HG03442 (cell line): ENCODE measurements at regions not wholly inside any gene's neighbourhood (a gene's known extent, or its start where the extent isn't known, plus 50 kb on each side); places are given as distances from the start of the nearest gene placed in this dataset.

Experiments used
- ATAC-seq: cut with Tn5 transposase; IDR thresholded peaks from one replicate; pipeline ENCODE4 v1.9.1; 2021; ENCODE audit warnings: mild to moderate bottlenecking, moderate library complexity; ENCODE audit not compliant: unreplicated experiment

DNA sequence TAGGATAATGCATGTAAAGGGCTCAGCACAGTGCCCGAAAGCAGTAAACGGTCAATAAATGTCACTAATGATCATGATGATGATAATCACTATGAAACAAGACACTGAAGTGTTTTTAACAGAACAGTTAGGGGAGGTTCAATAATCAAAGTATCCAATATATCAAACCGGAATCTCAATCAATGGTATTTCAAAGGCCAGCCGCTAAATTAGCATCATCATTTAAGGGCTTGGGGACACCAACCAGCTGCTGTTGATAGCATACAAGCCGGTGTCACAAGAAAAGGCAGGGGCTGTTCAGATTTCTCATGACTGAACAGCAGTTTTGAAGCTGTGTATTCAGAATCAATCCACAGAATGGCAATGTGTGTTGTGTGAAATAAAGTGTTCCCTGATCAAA, 316.0 kb upstream of the NPVF start:
- no peak for ATAC-seq

DNA sequence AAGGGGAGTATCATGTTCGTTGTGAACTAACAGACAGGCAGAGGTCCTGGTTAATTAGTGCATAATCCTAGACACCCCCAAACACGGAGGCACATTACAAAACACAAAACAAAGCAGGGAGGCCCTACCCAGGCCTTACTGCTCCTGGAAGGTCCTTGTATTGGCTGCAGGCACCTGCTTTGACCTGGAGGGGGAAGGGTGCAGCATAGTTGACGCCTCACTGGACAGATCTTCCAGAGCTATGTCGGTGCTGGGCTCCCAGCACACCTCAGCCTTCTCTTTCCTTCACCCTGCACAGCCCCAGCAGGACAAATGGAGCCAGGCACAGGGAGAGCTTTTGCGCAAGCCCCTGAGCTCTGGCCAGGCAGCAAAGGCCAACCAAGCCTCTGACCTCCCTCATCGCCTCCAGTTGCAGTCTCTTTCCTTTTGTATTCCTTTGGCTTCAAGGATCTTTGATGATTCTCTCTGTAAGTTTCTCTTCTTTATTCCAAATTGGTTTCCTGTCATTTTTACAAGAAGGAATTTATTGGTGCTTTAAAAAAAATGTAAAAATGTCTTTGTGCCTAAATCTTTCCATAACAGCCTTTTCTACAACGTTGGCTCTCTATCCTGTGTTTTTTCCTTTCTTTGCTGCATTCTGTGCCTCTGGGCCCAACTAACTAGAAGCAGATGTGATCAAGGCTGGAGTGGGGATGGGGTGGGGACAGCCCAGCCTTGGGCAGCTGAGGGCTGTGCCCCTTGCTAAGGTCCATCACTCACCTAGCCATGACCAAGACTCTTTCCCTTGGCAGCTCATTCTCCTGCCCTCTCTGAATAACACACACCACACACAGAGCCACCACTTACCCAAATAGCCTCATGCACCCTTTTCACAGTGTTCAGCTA, 317.1 kb upstream of the NPVF start:
- ATAC-seq: no peak

DNA sequence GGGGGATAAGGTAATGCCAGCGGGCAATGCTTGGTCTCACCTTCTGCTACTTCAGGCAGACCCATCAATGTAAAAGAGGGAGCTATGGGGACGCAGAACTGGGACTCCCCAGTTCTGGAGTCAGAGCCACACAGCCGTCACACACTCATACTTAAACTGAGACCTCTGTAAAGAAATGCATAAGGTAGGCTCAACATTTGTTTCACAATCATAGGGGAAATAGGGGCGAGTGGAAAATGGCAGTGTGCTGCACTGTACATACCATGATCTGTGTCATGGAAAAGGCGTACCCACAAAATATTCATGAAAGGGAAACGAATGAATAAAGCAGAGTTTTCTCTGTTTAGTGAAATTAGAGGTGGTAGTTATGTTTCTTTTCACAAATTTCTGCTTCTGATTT, 318.0 kb upstream of the NPVF start:
- no peak for ATAC-seq

DNA sequence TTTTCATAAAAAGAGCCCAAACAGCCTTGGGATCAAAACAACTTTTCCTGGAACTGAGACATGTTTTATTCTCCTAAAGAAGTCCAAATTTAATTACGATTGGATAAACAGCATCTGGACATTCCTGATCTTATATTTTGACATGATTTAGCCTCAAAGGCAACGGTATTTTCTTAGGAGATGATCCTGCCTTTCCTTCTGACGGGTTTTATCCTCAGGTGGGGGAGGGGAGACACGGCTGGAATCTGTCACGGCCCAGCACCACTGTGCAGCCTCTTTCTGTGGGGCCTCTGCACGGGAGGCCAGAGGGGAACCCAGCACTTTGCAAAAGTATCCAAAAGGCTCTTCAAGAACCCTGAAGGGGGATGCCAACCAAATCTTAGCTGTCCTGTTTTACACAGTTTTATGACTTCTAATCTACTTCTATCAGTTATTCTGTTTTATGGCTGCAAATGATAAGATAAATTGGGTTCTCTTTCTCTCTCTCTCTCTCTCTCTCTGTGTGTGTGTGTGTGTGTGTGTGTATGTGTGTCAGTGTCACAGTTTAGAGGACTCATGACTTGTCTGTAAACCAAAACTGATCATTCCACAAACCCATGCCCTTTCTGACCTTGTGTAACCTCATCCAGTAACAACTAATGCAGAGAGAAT, 321.1 kb upstream of the NPVF start:
- no peak for ATAC-seq

DNA sequence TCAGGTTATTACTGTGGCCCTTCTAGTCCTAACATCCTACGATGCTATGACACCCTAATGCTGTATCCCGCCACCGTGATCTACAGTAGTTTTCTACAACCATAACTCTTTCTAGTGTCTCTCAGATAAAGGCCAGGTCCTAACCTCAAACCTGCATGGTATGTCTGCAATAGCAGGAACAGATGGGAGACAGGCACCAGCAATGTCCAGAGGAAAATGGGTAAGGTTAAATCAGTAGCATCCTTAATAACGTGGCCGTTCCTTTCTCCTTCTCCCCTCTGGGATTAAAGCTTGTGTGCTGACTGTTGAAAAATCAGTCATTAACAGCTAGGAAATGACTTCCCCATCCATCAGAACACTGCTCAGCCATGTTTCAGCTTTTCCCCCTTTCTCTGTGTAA, 321.9 kb upstream of the NPVF start:
- no peak for ATAC-seq

DNA sequence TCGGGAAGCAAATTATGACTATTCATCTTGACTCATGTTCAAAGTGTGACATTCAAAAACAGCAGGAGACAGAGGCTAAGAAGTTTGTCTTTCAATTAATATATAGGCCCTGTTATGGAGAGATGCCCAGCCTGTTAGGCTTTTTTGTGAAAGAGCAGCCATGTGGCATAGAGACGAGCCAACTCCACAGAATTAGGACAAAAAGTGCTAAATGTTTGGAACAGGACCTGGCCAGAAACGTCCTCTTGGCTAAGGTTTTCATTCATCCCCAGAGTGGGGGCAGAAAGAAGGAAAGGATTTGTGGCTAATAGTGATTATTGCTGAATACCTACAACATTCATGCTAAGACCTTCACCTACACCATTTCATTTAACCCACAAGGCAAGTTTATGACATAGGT, 324.7 kb upstream of the NPVF start:
- no peak for ATAC-seq

DNA sequence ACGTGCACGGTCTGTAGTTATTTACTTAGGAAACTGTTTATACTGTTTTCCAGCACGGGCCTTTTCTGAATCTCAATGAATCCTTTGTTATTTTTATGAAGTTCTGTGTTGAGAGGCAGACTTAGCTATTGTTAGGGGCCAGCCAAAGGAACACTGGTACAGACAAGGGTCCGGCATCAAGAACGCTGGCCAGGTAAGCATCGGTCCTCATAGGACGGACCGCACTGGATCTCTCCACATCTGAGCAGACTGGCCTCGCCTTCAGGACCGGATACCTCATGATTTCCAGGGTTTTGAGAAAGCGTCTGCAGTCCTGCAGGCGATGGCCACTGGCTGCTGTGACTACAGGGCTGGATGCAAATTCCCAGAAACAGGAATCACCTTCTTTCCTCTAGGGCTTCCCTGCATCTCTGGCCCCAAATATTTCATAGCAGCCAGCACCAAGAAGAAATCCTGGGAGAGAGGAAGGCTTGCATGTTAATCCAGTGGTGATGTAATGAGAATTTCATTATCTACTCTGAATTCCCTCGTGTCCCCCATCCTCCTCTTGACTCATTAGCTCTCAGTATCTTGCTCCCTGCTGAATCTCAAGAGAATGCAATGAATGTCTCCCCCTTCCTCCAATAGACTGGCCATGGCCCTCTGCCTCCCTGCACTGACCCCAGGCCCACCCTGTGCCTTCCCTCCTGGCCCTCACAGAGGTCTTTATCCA, 325.4 kb upstream of the NPVF start:
- ATAC-seq: no peak

DNA sequence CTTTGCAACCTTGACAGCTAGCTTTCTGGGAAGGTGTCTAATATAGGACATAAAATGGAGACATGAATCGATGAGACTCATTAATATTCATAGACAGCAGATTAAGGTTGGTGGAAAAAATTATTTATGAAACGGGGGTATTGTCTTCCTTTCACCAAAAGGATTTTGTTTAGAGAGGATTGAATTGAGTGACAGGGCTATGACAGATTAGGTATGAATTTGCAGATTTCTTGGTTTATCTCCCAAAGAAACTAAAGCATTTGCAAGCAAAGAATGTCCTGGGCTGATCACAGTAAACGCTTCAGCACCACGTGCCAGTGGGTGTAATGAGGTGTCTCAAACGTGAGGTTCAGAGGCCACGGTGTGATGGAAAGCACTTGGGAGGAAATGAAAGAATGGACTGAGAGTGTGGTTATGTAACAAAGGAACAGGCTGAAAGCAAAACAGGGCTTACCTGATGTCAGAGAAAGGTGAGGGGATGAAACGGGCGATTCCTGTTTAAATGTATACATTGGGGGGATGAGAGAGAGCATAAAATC, 329.2 kb upstream of the NPVF start:
- no peak for ATAC-seq

DNA sequence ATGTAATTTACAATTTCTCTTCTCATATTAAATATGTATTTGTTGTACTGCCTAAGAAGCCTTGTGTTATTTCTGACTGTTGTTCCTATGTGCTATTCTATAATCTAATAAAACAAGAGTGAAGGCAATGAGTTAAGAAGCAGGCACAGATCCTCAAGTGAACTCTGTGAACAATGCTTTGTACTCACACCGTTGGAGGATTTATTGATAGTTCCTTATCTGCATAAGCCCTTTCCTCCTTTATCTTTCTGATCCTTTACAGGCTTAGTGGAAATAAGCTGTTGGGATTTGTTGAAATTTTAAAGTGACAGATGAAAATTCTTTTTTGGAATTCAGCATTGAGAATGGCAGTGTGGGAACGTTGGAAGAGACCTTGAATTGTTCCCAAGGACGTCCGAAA, 329.6 kb upstream of the NPVF start:
- no peak for ATAC-seq

DNA sequence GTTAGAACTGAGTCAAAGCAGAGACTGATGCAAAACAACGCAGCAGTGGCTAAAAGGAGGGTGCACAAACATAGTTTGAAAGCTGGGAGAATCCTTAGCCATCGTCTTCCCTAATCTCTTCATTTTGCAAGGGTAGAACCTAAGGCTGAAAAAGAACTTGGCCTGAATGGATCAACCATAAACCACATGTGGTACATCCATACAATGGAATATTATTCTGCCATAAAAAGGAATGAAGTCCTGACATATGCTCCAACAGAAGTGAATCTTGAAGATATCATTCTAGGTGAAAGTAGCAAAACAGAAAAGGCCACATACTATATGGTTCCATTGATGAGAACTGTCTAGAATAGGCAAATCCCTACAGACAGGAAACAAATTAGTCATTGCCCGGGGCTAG, 330.3 kb upstream of the NPVF start:
- ATAC-seq: no peak

DNA sequence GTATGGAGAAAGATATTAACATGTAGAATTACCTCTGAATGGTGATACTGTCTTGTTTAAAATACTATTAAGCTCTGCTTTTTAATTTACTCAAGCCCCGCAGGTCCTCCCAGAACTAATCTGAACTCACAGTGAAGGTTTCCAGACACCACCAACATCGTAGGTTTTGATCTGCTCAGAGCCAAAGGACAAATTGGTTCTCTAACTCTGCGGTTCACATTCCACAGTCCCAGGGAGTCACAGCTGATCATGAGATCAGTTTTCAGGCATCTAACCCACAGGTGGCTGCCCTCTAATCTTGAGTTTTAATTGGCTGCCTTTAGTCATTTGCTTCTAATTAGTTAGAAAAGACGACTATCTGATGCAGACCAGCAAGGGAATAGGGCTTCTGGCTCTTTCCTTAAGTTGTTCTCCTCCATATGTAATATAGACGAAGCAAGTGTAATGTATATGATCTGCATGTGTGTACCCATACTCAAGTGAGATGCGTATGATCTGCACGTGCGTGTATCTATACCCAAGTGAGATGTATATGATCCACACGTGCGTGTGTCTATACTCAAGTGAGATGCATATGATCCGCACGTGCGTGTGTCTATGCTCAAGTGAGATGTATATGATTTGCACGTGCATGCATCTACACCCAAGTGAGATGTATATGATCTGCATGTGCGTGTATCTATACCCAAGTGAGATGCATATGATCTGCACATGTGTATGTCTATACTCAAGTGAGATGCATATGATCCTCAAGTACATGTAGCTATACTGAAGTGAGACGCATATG, 331.5 kb upstream of the NPVF start:
- no peak for ATAC-seq

DNA sequence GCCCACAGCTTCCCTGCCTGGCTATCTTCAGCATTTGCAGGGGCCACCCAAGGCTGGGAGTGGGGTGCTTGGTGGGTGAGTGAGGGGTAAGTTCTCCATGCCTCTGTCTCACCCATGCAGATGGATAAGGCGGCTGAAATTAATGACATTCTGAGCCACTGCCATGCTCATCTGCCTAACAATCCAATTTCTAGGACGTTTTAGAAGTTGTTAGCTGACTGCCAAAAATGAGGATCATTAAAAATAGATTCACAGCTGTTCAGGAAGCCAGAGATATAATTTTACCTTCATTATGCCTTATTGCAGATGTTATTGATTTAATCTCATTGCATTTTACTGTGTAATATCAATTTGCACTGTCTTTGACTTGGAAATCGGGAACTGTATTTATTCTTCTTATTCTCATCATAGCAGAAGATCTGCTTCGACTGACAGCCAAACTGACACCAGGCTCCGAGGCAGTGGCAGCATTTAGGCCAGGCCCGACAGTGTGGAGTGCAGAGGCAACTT, 334.4 kb upstream of the NPVF start:
- no peak for ATAC-seq

DNA sequence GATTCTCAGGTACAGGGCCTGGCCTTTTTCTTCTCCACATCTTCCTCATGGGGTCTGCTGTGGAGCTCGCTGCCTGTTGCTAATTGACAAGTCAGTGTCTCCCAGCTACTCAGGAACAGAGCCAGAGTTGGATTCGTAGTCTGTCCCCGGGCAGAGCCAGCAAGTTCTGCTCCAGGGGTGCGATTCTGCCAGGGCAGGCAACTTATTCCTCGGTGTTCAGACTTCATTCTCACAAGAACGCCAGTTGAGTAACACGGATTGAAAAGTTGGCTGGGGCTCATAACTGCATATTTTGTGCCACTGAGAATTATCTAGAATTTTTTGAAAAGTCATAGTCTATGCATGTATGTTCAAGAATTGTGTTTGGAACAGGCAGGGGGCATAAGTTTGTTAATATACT, 336.7 kb upstream of the NPVF start:
- no peak for ATAC-seq

DNA sequence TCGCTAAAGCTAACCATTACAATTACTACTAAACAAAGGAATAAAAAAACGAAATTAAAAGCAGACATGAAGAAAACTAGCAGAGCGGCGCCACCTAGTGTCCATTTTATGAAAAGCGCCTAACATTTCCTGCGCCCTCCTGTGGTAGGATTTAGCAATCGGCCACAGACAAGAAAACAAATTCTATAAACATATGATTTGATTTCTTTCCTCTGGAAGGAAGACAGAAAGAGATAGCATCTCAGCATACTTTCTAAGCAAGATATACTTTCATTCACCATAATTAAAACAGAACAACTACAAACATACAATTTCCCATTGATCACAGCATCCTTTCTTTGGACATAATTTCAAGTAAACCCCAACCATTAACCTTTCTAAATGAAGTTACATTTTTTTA, 337.7 kb upstream of the NPVF start:
- no peak for ATAC-seq

DNA sequence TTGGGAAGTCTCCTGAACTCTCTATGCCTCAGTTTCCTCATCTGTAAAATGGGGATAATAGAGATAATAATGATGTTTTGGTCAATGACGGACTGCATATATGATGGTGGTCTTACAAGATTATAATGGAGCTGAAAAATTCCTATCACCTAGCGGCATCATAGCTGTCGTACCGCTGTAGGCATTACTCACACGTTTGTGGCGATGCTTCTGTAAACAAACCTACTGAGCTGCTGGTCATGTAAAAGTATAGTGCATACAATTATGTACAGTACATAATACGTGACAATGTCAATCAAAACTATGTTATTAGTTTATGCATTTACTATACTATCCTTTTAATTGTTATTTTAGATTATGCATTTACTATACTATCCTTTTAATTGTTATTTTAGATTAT, 339.1 kb upstream of the NPVF start:
- no peak for ATAC-seq

DNA sequence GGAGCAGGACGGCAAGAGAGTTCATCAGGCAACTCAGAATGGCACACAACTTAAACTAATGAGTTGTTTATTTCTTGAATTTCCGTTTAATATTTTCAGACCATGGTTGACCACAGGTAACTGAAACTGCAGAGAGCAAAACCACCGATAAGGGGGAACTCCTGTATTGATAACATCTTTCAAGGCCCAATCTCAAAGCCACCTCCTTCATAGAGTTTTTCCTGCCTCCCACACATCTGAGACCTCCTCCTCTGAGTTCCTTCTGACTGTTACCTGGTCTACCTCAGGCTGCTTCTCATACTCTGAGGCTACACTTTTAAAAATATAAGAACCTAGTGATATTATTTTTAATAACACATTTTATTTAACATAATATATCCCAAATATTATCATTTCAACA, 341.5 kb upstream of the NPVF start:
- no peak for ATAC-seq

DNA sequence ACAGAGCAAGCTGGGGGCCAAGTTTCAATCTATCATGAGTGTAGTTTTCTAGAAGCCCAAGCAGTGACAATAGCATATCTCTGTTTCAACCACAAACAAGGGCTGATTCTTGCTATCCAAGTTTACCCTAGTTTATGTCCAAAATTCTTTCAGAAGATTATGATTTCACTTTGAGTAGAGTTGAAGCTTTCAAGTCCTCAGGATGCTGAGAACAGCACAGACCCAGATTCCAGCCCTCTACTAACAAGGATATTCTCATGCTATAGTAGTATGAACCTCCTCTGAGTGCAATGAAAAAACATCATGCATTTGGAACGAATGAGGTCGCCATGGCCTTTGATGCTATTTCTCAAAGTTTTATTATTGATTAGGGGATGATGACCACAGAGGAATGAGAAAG, 344.1 kb upstream of the NPVF start:
- ATAC-seq: no peak

DNA sequence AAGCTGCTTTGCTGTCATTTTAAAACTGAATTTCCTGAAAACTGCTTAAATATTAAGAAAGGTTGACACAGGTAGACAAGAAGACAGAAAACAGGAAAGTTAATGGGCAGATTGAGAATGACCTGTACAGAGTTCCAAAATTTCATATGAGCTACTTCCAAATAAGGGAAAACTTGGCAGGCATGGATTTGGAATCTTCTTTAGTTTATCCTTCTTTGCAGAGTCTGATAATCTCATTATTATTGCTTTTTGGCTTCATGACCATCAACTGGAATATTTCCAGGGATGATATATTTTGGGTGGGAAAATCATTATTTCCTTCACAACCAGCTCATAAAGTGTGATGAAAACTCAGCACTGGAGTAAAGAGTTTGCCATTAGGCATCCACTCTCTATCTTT, 346.5 kb upstream of the NPVF start:
- ATAC-seq: no peak

DNA sequence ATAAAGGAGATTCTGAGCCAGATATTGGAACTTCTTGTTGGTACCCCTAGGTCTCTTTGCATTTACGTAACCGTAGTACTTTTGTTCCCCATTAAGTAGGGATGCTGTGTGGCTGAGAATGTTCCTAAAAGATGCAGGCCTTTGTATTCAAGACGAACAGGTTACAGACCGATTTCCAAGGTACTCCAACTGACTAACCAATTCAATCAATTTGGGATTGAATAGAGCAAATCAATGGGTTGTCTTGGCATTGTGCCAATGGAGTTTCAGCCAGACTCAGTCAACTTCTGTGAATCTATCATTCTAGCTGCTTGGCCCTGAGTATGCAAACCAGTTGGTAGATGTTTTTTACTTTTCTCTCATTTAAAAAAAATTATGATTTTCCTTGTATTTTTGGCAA, 347.3 kb upstream of the NPVF start:
- no peak for ATAC-seq

DNA sequence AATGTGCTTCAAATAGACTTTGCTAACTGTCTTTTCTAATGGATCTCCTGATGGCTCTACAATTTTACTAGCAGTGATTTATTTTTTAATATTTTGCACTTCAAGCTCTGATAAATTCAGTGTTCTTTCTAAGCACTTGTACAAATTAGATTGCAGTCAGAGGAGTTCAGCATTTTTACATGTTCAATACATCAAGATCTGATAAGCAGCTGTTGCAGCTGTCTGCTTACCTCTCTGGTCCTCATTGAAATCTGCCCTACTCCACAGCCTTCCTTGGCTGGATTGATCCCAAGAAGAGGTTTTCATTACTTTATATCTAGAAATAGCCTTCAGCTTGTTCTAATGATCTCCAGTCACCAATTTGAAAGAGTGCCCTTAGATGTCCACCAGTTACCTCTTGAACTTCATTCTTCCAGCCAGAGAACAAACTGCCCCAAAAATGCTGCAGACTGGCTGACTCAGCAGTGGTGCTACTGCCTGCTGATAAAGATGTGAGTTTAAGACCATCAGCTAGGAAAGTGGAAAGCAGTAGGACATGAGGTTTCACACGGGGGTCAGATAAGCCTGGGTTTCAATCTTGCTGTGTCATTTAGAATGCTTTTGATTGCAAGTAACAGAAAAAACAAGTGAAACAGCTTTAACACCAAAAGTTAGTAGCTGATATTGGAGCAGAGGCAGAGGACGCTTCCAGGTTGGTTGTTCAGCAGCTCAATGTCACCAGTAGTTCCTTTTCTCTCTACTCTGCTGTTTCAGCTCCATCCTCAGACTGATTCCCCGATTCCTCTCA, 350.9 kb upstream of the NPVF start:
- ATAC-seq: no peak
